ENCODE measurements at regions not wholly inside any gene's neighbourhood (a gene's known extent, or its start where the extent isn't known, plus 50 kb on each side); places are given as distances from the start of the nearest gene placed in this dataset.

DNA sequence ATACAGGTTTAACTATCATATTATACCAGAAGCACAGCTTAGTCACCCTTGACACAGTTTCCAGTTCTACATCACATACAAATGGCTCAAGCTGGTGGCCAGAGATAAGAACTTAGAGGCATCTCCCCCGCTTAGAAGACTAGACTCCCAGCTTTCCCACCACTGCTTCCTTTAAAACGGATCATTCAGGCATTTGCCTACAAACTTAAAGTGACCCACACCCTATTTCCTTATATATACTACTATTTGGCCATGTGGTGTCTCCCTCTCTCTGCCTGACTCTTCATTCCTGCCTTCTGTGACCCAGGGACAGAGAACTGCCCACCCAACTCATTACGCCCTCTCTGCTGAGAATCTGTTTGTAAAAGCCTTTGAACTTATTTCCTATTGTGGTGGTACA, 781.2 kb upstream of the DIAPH2 start:
- Histone ChIP-seq H3K9me3 (ENCODE audit: insufficient read depth in 2 of 2, low read depth in 1 of 2, low read length in 1 of 2) (no peaks in the 10 kb centered on the region), H4K91ac (replicated peaks; ENCODE audit: insufficient read length, low read length) (no peak overlapping the region), H3K9ac (replicated peaks in 1 of 4; ENCODE audit: extremely low read depth in 1 of 4, low read depth in 3 of 4, low read length in 3 of 4) (no peak overlapping the region), H4K20me1 (replicated peaks in 1 of 2; ENCODE audit: control insufficient read depth in 1 of 2, insufficient read depth in 2 of 2, low read length in 2 of 2) (no peaks in the 10 kb centered on the region), H4K5ac (ENCODE audit: insufficient read length, low read depth, low read length) (no peak overlapping the region), H4K8ac (ENCODE audit: extremely low read depth, insufficient read depth, low read length) (no peak overlapping the region), H3K79me2 (ENCODE audit: control insufficient read depth in 1 of 2, insufficient read depth in 2 of 2, low read length in 2 of 2) (no peaks in the 10 kb centered on the region), H3K4me3 (ENCODE audit: extremely low read depth in 1 of 4, insufficient read depth in 2 of 4, low read depth in 3 of 4, low read length in 4 of 4) (no peak overlapping the region), H2AK5ac (ENCODE audit: low read depth, low read length) (no peak overlapping the region), H3K36me3 (ENCODE audit: control insufficient read depth in 2 of 4, insufficient read depth in 4 of 4, low read length in 3 of 4) (no peaks in the 10 kb centered on the region), H3K4me1 (replicated peaks in 1 of 4; ENCODE audit: control insufficient read depth in 3 of 4, insufficient read depth in 4 of 4, low read length in 3 of 4) (no peaks in the 10 kb centered on the region), H3K4ac (replicated peaks; ENCODE audit: insufficient read length, low read depth, low read length) (no peak overlapping the region), H3K23ac (ENCODE audit: insufficient read length) (no peak overlapping the region), H2AFZ (ENCODE audit: low read length) (no peak overlapping the region), H3K27ac (ENCODE audit: low read depth, low read length) (no peak overlapping the region), H3K18ac (ENCODE audit: extremely low read depth, low read length) (no peak overlapping the region), H3K79me1 (ENCODE audit: low read depth, low read length) (no peaks in the 10 kb centered on the region), H3K27me3 (replicated peaks in 1 of 4; ENCODE audit: control insufficient read depth in 3 of 4, extremely low read depth in 1 of 4, insufficient read depth in 3 of 4, low read length in 3 of 4) (no peaks in the 10 kb centered on the region), H3K14ac (ENCODE audit: insufficient read length) (no peak overlapping the region), H3K4me2 (ENCODE audit: insufficient read depth in 1 of 2, low read depth in 2 of 2, low read length in 2 of 2) (no peak overlapping the region), H2BK5ac (ENCODE audit: low read depth, low read length) (no peak overlapping the region), H2BK15ac (ENCODE audit: low read length) (no peak overlapping the region), H2BK20ac (ENCODE audit: low read length) (no peak overlapping the region), H2BK120ac (replicated peaks; ENCODE audit: low read depth, low read length) (no peak overlapping the region), H3K23me2 (ENCODE audit: low read depth, low read length) (no peaks in the 10 kb centered on the region), H3K56ac (replicated peaks; ENCODE audit: insufficient read length, low read depth, low read length) (no peak overlapping the region), H2BK12ac (ENCODE audit: low read depth, low read length) (no peak overlapping the region)
- POLR2A ChIA-PET (ENCODE audit: partially characterized antibody): no interaction called here
- DNase-seq (ENCODE audit: low read depth in 1 of 2, low spot score in 2 of 2): no peak
- no peak for FAIRE-seq
- WGBS, 2 experiments (ENCODE audit: extremely low coverage in 1 of 2, insufficient coverage in 1 of 2, insufficient read length in 1 of 2, insufficient replicate concordance in 2 of 2, low coverage in 1 of 2, low lambda C conversion rate in 2 of 2, missing lambda C conversion rate in 1 of 2): 50% methylated on average over 1 of the region's 3 CpGs; no CpG with 5 or more reads in 1 of the 2 experiments
- CTCF ChIA-PET (ENCODE audit: partially characterized antibody): interaction anchor here (0.6 to 3.0 kb wide), 6 partner anchors 8 to 278 kb away, joined by 3 to 15 read pairs (median 3); no protein-coding TSS in a partner anchor
- TF ChIP-seq, protein P1, sequence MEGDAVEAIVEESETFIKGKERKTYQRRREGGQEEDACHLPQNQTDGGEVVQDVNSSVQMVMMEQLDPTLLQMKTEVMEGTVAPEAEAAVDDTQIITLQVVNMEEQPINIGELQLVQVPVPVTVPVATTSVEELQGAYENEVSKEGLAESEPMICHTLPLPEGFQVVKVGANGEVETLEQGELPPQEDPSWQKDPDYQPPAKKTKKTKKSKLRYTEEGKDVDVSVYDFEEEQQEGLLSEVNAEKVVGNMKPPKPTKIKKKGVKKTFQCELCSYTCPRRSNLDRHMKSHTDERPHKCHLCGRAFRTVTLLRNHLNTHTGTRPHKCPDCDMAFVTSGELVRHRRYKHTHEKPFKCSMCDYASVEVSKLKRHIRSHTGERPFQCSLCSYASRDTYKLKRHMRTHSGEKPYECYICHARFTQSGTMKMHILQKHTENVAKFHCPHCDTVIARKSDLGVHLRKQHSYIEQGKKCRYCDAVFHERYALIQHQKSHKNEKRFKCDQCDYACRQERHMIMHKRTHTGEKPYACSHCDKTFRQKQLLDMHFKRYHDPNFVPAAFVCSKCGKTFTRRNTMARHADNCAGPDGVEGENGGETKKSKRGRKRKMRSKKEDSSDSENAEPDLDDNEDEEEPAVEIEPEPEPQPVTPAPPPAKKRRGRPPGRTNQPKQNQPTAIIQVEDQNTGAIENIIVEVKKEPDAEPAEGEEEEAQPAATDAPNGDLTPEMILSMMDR (IDR thresholded peaks at IDR 0.05; ENCODE audit: control extremely low read depth in 1 of 3, insufficient read depth in 1 of 3, low read depth in 1 of 3, low read length in 3 of 3): peak in 1 of 3 experiments; percentile 35; a peak in 2 of 4 replicates
- TF ChIP-seq CHD1 (IDR thresholded peaks at IDR 0.05; ENCODE audit: low read depth, low read length) (no peak), RAD21 (IDR thresholded peaks at IDR 0.05 in 1 of 2, conservative IDR thresholded peaks at IDR 0.05 in 1 of 2; ENCODE audit: low read depth in 2 of 2, low read length in 2 of 2) (peak; percentile 51 to 64)

All from H1 (cell line).